NB4 (cell line): ENCODE measurements at regions not wholly inside any gene's neighbourhood (a gene's known extent, or its start where the extent isn't known, plus 50 kb on each side); places are given as distances from the start of the nearest gene placed in this dataset.
"Not testable (repeated sequence)": the region's sequence is repeated elsewhere in the genome, so short reads cannot be mapped to it uniquely, and the experiment has no call there.

Experiments used
- CTCF ChIP-seq: IDR thresholded peaks from one replicate; pipeline ENCODE4 v1.5.1; 2012; ENCODE audit warnings: low read depth, low read length
- MAX ChIP-seq: IDR thresholded peaks from 2 replicates; pipeline ENCODE4 v1.6.1; 2011; ENCODE audit warnings: low read depth, low read length
- MYC ChIP-seq: IDR thresholded peaks from 2 replicates; pipeline ENCODE4 v1.6.1; 2011; ENCODE audit warnings: low read depth, low read length
- POLR2A ChIP-seq: IDR thresholded peaks from 2 replicates; pipeline ENCODE4 v1.6.1; 2011; ENCODE audit warnings: mild to moderate bottlenecking; ENCODE audit not compliant: insufficient read length; ENCODE audit errors: extremely low read depth

GRCh38 chr21:9656455-9656854, 864.9 kb upstream of the TPTE start:
- not testable (repeated sequence) for TF ChIP-seq CTCF, MAX, POLR2A, MYC
